CD1c-positive myeloid dendritic cell (primary cell): ENCODE measurements at regions not wholly inside any gene's neighbourhood (a gene's known extent, or its start where the extent isn't known, plus 50 kb on each side); places are given as distances from the start of the nearest gene placed in this dataset.
"Not testable (repeated sequence)": the region's sequence is repeated elsewhere in the genome, so short reads cannot be mapped to it uniquely, and the experiment has no call there.

Source experiments
- DNase-seq: peaks from one replicate; pipeline ENCODE4 v3.0.0-alpha.2; 2016; ENCODE audit errors: extremely low spot score

GRCh38 chr6:79431537-79431933 lies 105.7 kb downstream of the LCA5 start:
- DNase-seq = no peak

DNA sequence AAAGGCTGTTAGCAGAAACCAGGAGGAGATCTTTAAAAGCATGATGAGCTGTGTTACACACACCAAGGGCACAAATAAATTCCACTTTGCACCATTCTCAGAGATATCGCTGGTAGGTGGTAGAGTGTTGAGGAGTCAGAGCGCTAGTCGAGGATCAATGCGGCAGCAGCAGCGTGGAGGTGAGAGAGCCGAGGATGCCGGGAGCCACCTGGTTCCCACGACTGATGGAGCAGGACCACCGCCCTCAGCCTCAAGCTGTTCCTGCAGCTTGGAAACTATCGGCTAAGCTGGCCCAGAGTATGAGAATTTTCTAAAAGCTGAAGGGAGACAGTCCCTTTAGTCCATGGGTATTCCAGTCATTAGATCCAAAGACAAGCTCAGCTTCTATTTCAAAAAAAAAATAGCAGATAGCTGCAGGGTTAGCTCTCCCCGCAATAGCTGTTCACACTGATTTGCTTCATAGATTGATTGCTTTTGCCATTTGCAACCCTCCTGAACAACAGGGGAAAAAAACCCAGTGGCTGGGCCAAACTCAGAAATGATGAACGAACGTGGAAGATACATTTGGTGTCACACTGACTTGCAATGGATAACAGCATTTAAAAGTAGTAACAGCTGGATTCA lies 106.2 kb downstream of the LCA5 start:
- DNase-seq = no peak

GRCh38 chr6:79427721-79428120 lies 109.5 kb downstream of the LCA5 start:
- no peak for DNase-seq

DNA sequence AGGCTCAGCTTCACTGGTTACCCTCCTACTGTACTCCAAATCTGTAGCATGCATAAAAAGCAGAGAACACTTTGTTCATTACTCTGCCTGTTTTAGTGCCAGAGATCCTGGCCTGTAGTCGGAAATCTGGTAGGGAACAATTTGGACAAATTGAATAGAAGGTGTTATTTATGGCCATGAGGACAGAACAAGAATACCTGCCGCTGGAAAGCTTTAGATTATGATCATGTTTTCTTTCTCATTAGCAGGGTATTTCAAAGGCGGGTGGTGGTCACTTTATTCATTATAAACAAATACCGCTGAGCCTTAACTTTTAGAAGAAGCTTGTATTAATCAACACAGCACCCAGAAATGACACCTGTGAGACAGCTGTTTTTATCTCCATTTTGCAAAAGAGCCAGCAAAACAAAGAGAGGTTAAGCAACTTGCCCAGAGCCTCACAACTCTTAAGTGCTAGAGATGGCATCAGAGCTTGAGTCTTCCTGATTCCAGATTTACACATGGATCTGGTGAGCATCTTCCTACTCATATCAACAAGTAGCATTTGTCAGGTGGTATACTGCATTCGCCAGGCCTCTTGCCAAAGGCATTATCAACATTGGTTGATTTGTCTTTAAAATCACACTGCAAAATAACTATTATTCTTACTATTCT lies 110.5 kb downstream of the LCA5 start:
- no peak for DNase-seq

GRCh38 chr6:79425589-79426311 lies 111.5 kb downstream of the LCA5 start:
- no peak for DNase-seq

DNA sequence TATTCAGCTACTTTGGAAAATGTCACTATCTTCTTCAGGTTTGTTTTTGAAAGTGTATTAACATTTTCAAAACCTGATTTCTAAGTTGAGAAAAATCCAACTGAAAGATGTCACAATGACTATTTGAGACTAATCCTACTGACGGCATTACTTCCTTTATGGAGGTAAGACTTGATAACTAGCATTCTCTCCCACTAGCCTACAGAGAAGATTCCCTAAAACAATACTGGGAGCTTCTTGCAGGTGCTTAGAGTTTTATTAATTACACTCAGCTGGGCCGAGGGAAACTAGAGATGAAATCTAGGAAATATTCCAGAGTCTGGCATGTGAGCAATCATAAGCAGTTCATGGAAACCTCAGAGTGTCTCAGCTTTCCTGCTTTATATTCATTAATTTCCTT lies 114.0 kb downstream of the LCA5 start:
- no peak for DNase-seq

GRCh38 chr6:79422666-79423065 lies 114.6 kb downstream of the LCA5 start:
- no peak for DNase-seq

- no peak for DNase-seq
Observed at GRCh38 chr6:79421707-79422484, 115.3 kb downstream of the LCA5 start.

- no peak for DNase-seq
Observed at GRCh38 chr6:79421001-79421411, 116.2 kb downstream of the LCA5 start.

- no peak for DNase-seq
Observed at GRCh38 chr6:79420054-79420453, 117.2 kb downstream of the LCA5 start.

DNA sequence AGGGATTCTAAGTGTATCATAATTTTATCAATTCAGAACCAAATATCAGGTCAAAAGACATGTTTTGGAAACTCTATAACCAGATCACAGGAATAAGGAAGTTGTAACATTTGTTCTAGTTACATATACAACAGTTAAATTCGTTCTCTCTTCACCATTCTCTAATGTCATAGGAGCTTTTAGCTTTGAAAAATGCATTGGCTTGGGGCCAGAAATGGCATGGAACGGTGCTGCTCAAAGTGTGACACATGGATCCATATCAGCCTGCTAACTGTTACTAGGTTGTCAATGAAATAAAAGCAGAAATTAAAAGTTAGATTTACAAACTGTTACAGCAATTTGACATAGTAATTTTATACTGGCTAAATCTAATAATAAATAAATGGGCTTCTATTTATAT lies 120.3 kb downstream of the LCA5 start:
- DNase-seq = no peak

DNA sequence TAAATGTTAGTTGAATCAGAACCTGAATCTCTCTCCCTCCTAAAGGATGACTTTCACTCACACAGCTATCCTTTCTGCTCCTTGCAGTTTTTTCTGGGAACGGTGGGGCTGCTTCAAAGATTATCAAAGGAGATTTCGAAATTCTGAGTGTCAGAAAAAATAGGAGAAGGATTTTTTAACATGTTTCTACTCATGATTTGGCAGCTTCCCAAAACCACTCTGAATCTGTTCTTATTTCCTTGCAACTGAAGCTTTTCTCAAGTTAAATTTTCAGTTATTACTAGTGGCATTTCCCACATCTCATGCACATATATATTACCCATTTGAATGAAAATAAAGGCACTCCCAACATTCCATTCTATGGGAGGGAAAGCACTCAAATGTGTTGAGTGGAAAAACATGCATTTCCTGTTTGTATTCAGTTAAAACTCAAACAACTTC lies 123.6 kb downstream of the LCA5 start:
- no peak for DNase-seq

GRCh38 chr6:79410806-79411205 lies 126.4 kb downstream of the LCA5 start:
- DNase-seq = no peak

DNA sequence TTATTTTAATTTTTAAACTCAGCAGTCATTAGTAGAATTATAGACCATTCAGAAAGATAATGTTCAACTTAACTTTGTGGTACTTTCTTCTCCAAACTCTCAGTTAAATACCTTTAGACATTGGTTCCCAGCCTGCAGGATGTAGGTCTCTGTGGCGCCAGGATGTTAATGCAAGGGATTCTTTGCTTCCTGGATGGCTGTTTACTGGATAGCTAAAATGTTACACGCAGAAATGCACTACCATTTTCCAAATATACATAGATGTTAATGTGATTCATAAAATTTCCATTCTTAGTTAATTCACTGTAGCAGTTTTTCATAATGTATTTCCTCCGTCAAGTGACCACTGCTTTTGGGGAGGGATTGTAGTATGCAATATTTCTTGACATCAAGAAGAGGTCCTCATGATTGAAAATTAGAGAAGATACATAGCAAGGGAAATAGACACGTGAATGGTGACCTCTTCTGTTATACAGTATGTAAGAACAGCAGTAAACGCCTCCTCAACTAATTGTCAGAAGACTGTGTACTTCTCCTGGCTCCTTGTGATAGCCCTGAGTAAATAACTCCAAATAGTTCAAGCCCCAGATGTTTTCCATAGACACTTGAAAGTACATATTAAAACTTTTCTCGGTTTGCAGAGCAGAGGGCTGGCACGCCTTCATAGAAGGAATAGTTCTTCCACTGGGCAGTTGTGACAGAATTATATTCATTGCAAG lies 128.8 kb downstream of the LCA5 start:
- no peak for DNase-seq

GRCh38 chr6:79404677-79405076 lies 132.6 kb downstream of the LCA5 start:
- no peak for DNase-seq

- DNase-seq = no peak
Observed at GRCh38 chr6:79404261-79404660, 133.0 kb downstream of the LCA5 start.

GRCh38 chr6:79403563-79403962 lies 133.7 kb downstream of the LCA5 start:
- DNase-seq = no peak

GRCh38 chr6:79403086-79403485 lies 134.1 kb downstream of the LCA5 start:
- no peak for DNase-seq

GRCh38 chr6:79399499-79399898 lies 137.7 kb downstream of the LCA5 start:
- DNase-seq = no peak

DNA sequence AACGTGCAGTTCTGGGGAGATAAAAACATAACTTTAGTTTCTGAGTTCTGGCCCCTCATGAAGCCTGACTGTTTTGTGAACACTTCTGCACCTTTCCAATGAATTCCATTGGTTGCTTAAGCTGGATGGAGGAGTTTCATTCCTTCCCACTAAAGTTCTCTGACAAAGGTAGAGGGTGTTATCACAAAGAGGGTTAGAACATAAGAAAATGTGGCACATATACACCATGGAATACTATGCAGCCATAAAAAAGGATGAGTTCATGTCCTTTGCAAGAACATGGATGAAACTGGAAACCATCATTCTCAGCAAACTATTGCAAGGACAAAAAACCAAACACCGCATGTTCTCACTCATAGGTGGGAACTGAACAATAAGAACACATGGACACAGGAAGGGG lies 138.6 kb downstream of the LCA5 start:
- not testable (repeated sequence) for DNase-seq

GRCh38 chr6:79396625-79397024 lies 140.6 kb downstream of the LCA5 start:
- DNase-seq = no peak

DNA sequence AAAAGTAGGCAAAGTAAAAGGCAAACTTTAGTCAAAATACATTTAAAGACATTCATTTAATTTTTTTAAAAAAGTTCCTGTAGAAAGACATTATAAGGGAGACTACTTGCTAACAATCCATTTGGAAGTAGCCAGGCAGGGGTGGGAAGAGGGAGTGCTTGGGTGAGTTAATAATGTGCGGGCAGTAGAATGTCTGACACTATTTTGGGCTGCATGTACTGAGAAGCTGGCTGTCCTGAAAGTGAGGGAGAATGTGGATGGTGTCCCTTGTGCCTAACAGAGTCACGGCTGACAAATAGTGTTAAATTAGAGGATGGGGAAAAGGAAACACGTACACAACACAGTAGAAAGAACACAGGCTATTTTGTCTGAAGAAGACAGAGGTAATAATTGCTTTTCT lies 142.5 kb downstream of the LCA5 start:
- DNase-seq = no peak
